ENCODE measurements at regions not wholly inside any gene's neighbourhood (a gene's known extent, or its start where the extent isn't known, plus 50 kb on each side); places are given as distances from the start of the nearest gene placed in this dataset.

DNA sequence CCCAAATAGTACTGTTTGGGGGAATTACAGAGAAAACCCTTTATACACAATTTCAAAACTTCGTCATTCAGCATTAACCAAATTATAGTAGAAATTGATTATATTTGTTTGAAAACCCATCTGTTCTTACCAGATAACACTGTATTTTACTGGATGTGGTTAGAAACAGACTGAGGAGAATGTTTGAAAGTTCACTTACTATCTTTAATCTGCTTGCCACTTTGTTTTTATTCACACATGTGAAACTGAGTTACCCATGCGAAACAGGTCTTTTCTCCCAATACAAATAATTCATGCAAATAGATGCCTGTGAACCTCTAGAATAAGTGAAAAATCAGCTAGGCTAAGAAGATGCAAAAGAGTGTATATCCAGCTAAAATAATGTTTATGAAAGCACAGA is 177.5 kb downstream of the NAA11 start:
- no peak for TF ChIP-seq POLR2AphosphoS5 (IDR thresholded peaks at IDR 0.05)
- TF ChIP-seq, protein P1, sequence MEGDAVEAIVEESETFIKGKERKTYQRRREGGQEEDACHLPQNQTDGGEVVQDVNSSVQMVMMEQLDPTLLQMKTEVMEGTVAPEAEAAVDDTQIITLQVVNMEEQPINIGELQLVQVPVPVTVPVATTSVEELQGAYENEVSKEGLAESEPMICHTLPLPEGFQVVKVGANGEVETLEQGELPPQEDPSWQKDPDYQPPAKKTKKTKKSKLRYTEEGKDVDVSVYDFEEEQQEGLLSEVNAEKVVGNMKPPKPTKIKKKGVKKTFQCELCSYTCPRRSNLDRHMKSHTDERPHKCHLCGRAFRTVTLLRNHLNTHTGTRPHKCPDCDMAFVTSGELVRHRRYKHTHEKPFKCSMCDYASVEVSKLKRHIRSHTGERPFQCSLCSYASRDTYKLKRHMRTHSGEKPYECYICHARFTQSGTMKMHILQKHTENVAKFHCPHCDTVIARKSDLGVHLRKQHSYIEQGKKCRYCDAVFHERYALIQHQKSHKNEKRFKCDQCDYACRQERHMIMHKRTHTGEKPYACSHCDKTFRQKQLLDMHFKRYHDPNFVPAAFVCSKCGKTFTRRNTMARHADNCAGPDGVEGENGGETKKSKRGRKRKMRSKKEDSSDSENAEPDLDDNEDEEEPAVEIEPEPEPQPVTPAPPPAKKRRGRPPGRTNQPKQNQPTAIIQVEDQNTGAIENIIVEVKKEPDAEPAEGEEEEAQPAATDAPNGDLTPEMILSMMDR (IDR thresholded peaks at IDR 0.05 in 8 of 11, conservative IDR thresholded peaks at IDR 0.05 in 3 of 11) = no peak
